Lower leg skin (tissue), 2 donors: ENCODE measurements at regions not wholly inside any gene's neighbourhood (a gene's known extent, or its start where the extent isn't known, plus 50 kb on each side); places are given as distances from the start of the nearest gene placed in this dataset.

ENCODE experiments used
- microRNA-seq, 2 donors: library from miRNA; unstranded; fragments of <30 nt; microRNA quantifications; one replicate each; pipeline ENCODE4, GENCODE V29; 2016; ENCODE audit warnings: borderline replicate concordance in 2 of 2, borderline number of aligned reads in 1 of 2

Small RNA genes in the stretch of these regions (microRNA-seq; reads per million reads assigned to microRNA genes)
- gene MIR1302-6, result 0 reads per million in 2 donors
